ENCODE measurements at regions not wholly inside any gene's neighbourhood (a gene's known extent, or its start where the extent isn't known, plus 50 kb on each side); places are given as distances from the start of the nearest gene placed in this dataset.

DNA sequence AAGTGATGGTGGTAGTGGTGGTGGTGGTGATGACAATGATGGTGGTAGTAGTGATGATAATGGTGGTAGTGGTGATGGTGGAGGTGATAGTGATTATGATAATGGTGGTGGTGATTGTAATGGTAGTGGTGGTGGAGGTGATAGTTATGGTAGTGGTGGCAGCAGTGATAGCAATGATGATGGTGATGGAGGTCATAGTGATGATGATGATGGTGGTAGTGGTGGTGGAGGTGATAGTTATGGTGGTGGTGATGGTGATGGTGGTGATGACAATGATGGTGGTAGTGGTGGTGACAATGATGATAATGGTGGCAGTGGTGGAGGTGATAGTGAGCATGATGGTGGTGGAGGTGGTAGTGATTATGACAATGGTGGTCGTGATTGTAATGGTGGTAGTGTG, 191.7 kb upstream of the RNF32 start:
- TF ChIP-seq ZNF468 (CRISPR knock-in tag; IDR thresholded peaks at IDR 0.05) (no peak), ZNF253 (CRISPR knock-in tag; IDR thresholded peaks at IDR 0.05; ENCODE audit: borderline replicate concordance) (no peak)
- TF ChIP-seq, protein P1, sequence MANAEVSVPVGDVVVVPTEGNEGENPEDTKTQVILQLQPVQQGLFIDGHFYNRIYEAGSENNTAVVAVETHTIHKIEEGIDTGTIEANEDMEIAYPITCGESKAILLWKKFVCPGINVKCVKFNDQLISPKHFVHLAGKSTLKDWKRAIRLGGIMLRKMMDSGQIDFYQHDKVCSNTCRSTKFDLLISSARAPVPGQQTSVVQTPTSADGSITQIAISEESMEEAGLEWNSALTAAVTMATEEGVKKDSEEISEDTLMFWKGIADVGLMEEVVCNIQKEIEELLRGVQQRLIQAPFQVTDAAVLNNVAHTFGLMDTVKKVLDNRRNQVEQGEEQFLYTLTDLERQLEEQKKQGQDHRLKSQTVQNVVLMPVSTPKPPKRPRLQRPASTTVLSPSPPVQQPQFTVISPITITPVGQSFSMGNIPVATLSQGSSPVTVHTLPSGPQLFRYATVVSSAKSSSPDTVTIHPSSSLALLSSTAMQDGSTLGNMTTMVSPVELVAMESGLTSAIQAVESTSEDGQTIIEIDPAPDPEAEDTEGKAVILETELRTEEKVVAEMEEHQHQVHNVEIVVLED (CRISPR knock-in tag; IDR thresholded peaks at IDR 0.05; ENCODE audit: borderline replicate concordance) = no peak

Measured in HepG2 (cell line).